MG63 (cell line): ENCODE measurements at regions not wholly inside any gene's neighbourhood (a gene's known extent, or its start where the extent isn't known, plus 50 kb on each side); places are given as distances from the start of the nearest gene placed in this dataset.
"Not testable (repeated sequence)": the region's sequence is repeated elsewhere in the genome, so short reads cannot be mapped to it uniquely, and the experiment has no call there.

Experiments used
- DNase-seq: peaks from one replicate; pipeline ENCODE4 v3.0.0-alpha.2; 2020
- H3K27me3 ChIP-seq: fragments of 250-450 bp; sonication (Bioruptor Pico); 2 replicates; pipeline ENCODE4 v1.5.1; 2020; ENCODE audit warnings: mild to moderate bottlenecking, moderate library complexity
- H3K36me3 ChIP-seq: fragments of 250-450 bp; sonication (Bioruptor Pico); 2 replicates; pipeline ENCODE4 v1.5.1; 2020; ENCODE audit warnings: mild to moderate bottlenecking, moderate library complexity
- H3K4me3 ChIP-seq: fragments of 250-450 bp; sonication (Bioruptor Pico); 2 replicates; pipeline ENCODE4 v1.5.1; 2020; ENCODE audit warnings: mild to moderate bottlenecking, moderate library complexity
- H3K9me3 ChIP-seq: fragments of 250-450 bp; sonication (Bioruptor Pico); 2 replicates; pipeline ENCODE4 v1.5.1; 2020; ENCODE audit warnings: mild to moderate bottlenecking, moderate library complexity

DNA sequence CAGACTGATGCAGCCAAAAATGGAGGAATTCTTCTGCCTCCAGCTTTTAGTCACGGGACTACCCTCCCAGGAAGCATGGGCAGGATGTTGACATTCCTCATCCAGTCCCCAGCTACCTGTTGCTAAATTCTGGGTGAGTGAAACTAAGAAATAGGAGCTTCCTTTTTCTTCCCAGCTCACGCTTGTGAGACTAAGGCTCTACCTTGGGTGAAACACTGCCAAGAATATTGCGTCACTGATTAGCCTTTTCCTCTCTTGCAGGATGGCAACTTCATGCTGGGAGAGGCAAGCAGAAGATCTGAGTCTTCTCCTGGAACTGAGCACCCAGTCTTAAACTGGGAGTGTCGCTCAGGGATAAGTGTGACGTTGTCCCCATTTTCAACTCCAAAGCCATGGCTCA lies 59.7 kb downstream of the RNU2-63P start:
- not testable (repeated sequence) for H3K36me3 ChIP-seq, H3K4me3 ChIP-seq, DNase-seq, H3K9me3 ChIP-seq, H3K27me3 ChIP-seq

DNA sequence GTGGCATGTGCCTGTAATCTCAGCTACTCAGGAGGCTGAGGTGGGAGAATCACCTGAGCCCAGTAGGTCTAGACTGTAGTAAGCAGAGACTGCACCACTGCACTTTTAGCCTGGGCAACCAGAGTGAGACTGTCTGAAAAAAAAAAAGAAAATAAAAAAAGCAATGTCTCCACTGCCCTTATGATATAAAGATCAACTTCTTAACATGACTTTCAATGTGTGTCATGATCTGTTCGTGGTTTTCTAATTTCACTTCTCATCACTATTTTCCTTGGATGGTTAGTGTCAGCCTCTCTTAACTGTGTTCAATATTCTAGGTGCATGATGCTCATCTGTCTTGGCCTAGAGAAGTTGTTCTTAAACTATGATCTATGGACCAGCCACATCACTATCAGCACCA lies 67.3 kb downstream of the RNU2-63P start:
- DNase-seq, H3K4me3 ChIP-seq, H3K36me3 ChIP-seq, H3K27me3 ChIP-seq, H3K9me3 ChIP-seq: not testable (repeated sequence)

DNA sequence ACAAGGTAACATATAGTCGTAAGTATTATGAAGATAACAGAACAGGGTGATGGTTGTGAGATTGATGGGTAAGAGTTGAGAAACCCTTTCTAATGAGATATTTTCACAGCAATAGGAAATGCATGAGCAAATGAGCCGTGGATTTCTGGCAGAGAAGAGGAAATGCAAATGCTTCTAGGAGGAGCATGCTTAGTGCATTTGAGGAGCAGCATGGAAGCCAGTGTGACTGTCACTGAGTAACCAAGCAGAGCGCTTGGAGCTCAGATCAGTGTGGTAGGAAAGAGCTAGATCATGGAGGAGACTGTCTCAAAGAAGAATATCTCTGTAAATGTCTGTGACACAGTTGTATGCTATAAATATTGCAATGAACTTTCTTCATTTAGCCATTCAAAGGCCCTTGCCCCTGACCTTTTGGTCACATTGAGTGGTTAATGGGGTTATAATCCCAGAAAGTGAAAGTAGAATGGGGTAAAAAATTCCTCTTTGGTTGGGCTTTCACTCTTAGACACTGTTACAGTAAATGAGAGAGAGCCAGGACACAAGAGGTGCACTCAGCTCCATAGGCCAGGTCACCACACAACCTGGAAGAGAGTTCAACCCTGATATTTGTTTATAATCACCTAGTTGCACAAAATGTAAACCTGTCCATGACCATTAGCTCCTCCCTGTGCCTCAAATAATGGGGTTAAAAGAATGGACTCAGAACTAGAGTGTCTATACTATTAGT lies 69.5 kb downstream of the RNU2-63P start:
- not testable (repeated sequence) for H3K9me3 ChIP-seq, DNase-seq, H3K36me3 ChIP-seq, H3K27me3 ChIP-seq, H3K4me3 ChIP-seq

DNA sequence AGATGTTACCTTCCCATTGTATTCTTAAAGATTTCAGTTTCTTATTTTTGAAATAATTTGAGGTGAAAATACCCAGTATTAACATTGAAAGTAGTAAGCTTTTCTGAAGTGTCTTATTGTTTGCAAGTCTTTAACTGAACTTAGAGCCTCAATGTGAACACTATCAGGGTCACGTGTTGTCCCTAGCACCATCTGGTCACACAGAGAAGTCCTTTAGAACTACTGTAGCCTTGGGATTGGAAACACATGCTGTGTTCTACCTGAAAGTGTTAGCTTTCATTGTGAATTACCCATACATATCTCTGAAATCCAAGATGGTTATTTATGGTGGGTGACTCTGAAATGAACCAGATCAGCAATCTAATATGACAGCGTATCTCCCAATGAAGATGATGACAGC lies 77.0 kb downstream of the RNU2-63P start:
- H3K9me3 ChIP-seq, H3K4me3 ChIP-seq, DNase-seq, H3K36me3 ChIP-seq, H3K27me3 ChIP-seq: not testable (repeated sequence)

DNA sequence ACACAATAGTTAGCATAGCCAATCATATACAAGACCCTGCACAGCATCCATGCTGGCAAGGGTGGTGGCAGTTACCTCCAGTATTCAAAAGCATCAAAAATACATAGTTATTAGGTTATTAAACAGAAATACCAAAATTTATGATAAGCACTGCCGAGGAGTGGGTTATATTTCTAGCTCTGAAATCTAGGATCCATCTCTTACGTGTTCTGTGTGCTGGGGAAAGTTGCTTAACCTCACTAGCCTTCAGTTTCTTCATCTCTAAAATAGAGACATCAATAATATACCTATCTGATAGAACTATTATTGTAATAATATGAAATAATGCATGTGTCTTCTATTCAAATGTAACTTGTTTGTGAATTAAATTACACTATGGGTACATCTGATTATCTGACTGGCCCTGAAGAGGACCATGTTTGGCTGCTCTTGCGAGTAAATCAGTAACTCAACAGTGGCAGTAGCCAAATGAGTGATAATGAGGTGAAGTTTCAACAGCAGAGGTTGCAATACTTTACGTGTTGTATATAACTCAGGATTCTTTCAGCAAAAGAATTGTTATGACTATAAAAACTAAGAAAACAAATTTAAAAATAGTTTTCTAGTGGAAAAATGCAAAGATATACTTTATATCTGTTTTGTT lies 93.5 kb upstream of the RGPD2 start:
- DNase-seq, H3K4me3 ChIP-seq, H3K36me3 ChIP-seq, H3K27me3 ChIP-seq, H3K9me3 ChIP-seq: not testable (repeated sequence)

DNA sequence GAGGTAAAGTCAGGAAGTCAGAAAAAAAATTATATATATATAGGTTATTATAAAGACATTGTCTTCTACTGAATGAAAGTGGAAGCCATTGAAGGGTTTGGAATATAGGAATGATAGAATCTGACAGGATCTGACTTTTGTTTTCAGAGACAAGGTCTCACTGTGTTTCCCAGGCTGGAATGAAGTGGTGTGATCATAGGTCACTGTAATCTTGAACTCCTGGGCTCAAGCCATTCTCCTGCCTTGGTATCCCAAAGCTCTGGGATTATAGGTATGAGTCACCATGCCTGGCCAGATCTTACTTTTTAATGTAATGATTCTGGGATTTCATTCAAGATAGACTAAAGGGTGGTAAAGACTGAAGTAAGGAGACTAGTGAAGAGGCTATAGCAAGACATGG lies 91.6 kb upstream of the RGPD2 start:
- H3K4me3 ChIP-seq, H3K9me3 ChIP-seq, H3K36me3 ChIP-seq, DNase-seq, H3K27me3 ChIP-seq: not testable (repeated sequence)

DNA sequence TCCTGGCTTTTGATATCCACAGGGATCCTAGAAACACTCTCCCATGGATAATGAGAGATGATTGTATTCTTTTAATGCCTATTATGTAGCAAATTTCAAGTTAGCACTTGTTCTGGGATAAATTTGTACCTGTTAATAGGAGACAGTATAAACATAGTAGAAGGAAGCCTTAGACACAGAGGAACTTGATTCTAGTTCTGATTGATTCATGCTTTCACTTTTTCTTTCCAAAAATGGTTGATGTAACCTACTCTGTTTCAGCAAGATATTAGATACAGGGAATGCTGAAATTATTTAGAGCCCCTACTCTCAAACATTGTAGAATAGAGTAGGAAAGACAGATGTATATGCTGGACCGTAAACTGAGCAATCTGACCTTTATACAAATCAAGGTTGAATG lies 85.3 kb upstream of the RGPD2 start:
- DNase-seq, H3K36me3 ChIP-seq, H3K27me3 ChIP-seq, H3K9me3 ChIP-seq, H3K4me3 ChIP-seq: not testable (repeated sequence)

DNA sequence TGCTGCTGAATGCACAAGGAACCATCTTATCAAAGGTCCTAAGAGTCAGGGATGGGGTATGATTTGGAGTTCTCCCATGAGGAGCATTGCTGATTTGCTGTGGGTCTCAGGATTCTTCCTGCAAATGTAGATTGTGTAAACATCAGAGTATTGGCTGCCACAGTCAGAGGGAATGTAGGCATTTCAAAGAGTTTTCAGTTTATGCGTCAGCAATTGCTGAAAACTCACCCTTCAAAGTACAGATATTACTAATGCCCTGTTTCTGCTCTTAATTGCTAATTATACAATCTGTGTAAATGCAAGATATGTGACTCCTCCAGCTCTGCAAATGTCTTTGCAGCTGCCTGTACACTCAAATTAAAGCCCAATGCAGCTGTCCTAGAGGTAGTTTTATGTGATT lies 83.4 kb upstream of the RGPD2 start:
- not testable (repeated sequence) for DNase-seq, H3K36me3 ChIP-seq

DNA sequence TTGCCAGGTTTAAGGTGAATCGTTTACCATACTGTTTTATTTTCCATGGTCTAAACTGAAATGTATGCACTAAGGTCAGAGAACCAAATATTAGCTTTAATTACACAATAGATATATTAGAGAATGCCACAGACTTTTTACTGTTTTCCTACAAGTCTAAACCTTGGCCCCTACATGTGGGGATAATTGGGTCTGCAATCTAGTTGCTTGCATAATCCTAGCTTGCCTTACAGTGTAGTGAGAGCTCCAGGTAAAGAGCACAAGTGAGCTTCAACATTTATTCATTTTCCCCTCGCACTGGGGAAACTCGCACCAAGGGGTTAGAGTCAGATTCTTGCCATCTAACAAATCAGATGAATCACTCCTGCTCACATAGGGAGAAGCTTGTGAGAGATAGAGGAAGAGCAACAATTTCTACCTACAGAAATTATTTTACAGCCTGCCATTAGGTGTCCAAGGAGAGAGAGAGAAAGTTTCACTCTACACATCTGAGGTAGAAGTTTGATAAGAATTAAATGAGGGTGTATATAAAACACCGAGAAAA lies 82.0 kb upstream of the RGPD2 start:
- not testable (repeated sequence) for H3K9me3 ChIP-seq, H3K4me3 ChIP-seq, H3K27me3 ChIP-seq, DNase-seq, H3K36me3 ChIP-seq

More for the DNA sequence above, 83.4 kb upstream of the RGPD2 start:
- H3K4me3 ChIP-seq, H3K27me3 ChIP-seq, H3K9me3 ChIP-seq: not testable (repeated sequence)

DNA sequence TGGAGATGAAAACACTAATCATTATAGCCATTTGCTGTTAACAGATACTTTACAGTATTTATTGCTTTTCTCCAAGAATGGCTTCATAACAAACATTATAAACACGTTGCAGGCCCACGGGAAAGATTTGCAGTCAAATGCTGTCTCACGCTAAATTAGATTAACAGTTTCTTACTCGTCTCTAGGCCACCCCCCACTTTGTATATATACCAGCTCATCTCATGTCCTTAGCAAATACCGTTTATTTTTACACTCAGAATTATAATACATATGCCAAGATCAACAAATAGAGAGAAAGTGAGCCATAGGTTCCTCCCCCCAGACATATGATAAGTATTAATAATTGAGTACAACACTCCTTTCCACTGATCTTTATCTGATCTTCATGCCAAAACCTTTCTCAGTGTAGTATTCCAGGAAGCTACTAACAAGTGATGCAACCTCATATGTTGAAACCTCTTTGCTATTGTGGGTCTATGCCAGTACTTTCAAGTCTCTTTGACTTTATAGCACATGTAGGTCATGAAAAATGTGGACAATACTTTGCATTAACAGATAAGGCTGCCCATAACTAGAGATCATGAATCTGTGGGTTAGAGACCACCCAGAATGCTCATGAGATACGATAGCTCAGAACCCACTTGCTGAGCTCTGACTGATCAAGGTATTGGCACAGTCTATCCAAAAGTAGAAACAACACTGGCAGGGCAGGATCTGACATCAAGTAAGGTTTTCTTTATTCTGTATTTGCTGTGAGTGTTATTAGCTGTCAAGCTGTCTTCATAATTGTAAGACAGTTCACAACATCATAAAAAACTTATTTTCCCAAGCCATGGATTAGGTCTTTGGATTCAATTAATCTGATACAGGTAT lies 77.9 kb upstream of the RGPD2 start:
- peak; percentile 0 for DNase-seq
- H3K27me3 ChIP-seq, H3K9me3 ChIP-seq, H3K4me3 ChIP-seq, H3K36me3 ChIP-seq: not testable (repeated sequence)

DNA sequence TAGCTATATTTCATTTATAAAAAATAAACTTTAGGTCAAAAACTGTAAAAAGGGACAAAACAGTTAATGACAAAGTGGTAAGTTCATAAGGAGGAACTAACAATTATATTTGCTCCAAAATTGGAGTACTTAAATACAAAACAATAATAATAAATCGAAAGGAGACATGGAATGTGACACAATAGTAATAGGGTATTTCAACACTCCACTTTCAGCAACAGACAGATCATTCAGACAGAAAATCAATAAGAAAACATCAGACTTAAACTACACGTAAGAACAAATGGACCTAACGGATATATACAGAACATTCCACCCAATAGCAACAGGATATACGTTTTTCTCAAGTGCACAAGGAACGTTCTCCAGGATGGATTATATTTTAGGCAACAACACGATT lies 58.1 kb upstream of the RGPD2 start:
- H3K4me3 ChIP-seq, H3K36me3 ChIP-seq, DNase-seq, H3K27me3 ChIP-seq, H3K9me3 ChIP-seq: not testable (repeated sequence)
